ENCODE measurements at regions not wholly inside any gene's neighbourhood (a gene's known extent, or its start where the extent isn't known, plus 50 kb on each side); places are given as distances from the start of the nearest gene placed in this dataset.

GRCh38 chr3:14303336-14304100 is 98.9 kb upstream of the SLC6A6 start:
- H3K27ac Mint-ChIP-seq (ENCODE audit: unreplicated experiment), result no peak overlapping the region

GRCh38 chr3:14304101-14305045 is 98.0 kb upstream of the SLC6A6 start:
- peaks cover 19% of the 10 kb centered on the region for H3K27me3 Mint-ChIP-seq (ENCODE audit: unreplicated experiment)
- peaks cover 3% of the 10 kb centered on the region for H3K36me3 Mint-ChIP-seq (ENCODE audit: unreplicated experiment)
- H3K27ac Mint-ChIP-seq (ENCODE audit: unreplicated experiment), result no peak overlapping the region
- H3K9me3 Mint-ChIP-seq (ENCODE audit: unreplicated experiment), result peaks cover 3% of the 10 kb centered on the region
- H3K4me3 Mint-ChIP-seq (ENCODE audit: unreplicated experiment), result no peak overlapping the region
- DNase-seq (ENCODE audit: extremely low spot score, unreplicated experiment), result no peak
- TF ChIP-seq CTCF (IDR thresholded peaks at IDR 0.05), result no peak
- peaks cover 17% of the 10 kb centered on the region for H3K4me1 Mint-ChIP-seq (ENCODE audit: unreplicated experiment)

More at GRCh38 chr3:14303336-14304100, 98.9 kb upstream of the SLC6A6 start:
- Mint-ChIP-seq H3K9me3 (ENCODE audit: unreplicated experiment) (no peaks in the 10 kb centered on the region), H3K36me3 (ENCODE audit: unreplicated experiment) (no peaks in the 10 kb centered on the region), H3K4me1 (ENCODE audit: unreplicated experiment) (peaks cover 17% of the 10 kb centered on the region), H3K4me3 (ENCODE audit: unreplicated experiment) (no peak overlapping the region), H3K27me3 (ENCODE audit: unreplicated experiment) (peaks cover 14% of the 10 kb centered on the region)
- TF ChIP-seq CTCF (IDR thresholded peaks at IDR 0.05), result no peak
- no peak for DNase-seq (ENCODE audit: extremely low spot score, unreplicated experiment)

GRCh38 chr3:14305324-14305723 is 97.1 kb upstream of the SLC6A6 start:
- Mint-ChIP-seq H3K27me3 (ENCODE audit: unreplicated experiment) (peaks cover 29% of the 10 kb centered on the region), H3K27ac (ENCODE audit: unreplicated experiment) (no peak overlapping the region)
- TF ChIP-seq CTCF (IDR thresholded peaks at IDR 0.05), result no peak

GRCh38 chr3:14306142-14306541 is 96.3 kb upstream of the SLC6A6 start:
- H3K27me3 Mint-ChIP-seq (ENCODE audit: unreplicated experiment), result peaks cover 30% of the 10 kb centered on the region
- peaks cover 17% of the 10 kb centered on the region for H3K4me1 Mint-ChIP-seq (ENCODE audit: unreplicated experiment)
- H3K36me3 Mint-ChIP-seq (ENCODE audit: unreplicated experiment), result peaks cover 3% of the 10 kb centered on the region
- no peak overlapping the region for H3K4me3 Mint-ChIP-seq (ENCODE audit: unreplicated experiment)
- DNase-seq (ENCODE audit: extremely low spot score, unreplicated experiment), result no peak
- TF ChIP-seq CTCF (IDR thresholded peaks at IDR 0.05), result no peak
- peaks cover 3% of the 10 kb centered on the region for H3K9me3 Mint-ChIP-seq (ENCODE audit: unreplicated experiment)
- no peak overlapping the region for H3K27ac Mint-ChIP-seq (ENCODE audit: unreplicated experiment)

More at GRCh38 chr3:14305324-14305723, 97.1 kb upstream of the SLC6A6 start:
- no peak overlapping the region for H3K4me3 Mint-ChIP-seq (ENCODE audit: unreplicated experiment)
- peaks cover 17% of the 10 kb centered on the region for H3K4me1 Mint-ChIP-seq (ENCODE audit: unreplicated experiment)
- DNase-seq (ENCODE audit: extremely low spot score, unreplicated experiment), result no peak
- peaks cover 3% of the 10 kb centered on the region for H3K9me3 Mint-ChIP-seq (ENCODE audit: unreplicated experiment)
- peaks cover 3% of the 10 kb centered on the region for H3K36me3 Mint-ChIP-seq (ENCODE audit: unreplicated experiment)

All from osteocyte (in vitro differentiated cells).